ENCODE measurements at regions not wholly inside any gene's neighbourhood (a gene's known extent, or its start where the extent isn't known, plus 50 kb on each side); places are given as distances from the start of the nearest gene placed in this dataset.

GRCh38 chr4:10947898-10948297, 263.3 kb upstream of the CLNK start:
- ATAC-seq = no peak
- no peak for DNase-seq
- TF ChIP-seq, protein P1, sequence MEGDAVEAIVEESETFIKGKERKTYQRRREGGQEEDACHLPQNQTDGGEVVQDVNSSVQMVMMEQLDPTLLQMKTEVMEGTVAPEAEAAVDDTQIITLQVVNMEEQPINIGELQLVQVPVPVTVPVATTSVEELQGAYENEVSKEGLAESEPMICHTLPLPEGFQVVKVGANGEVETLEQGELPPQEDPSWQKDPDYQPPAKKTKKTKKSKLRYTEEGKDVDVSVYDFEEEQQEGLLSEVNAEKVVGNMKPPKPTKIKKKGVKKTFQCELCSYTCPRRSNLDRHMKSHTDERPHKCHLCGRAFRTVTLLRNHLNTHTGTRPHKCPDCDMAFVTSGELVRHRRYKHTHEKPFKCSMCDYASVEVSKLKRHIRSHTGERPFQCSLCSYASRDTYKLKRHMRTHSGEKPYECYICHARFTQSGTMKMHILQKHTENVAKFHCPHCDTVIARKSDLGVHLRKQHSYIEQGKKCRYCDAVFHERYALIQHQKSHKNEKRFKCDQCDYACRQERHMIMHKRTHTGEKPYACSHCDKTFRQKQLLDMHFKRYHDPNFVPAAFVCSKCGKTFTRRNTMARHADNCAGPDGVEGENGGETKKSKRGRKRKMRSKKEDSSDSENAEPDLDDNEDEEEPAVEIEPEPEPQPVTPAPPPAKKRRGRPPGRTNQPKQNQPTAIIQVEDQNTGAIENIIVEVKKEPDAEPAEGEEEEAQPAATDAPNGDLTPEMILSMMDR (IDR thresholded peaks at IDR 0.05) = no peak
- intact Hi-C loops (cut with DNase I) = no loop called here
- Histone ChIP-seq H3K9me3 (no peaks in the 10 kb centered on the region), H3K4me1 (no peaks in the 10 kb centered on the region), H3K4me3 (no peak overlapping the region), H3K36me3 (no peaks in the 10 kb centered on the region), H3K27me3 (no peaks in the 10 kb centered on the region), H3K27ac (no peak overlapping the region)

DNA sequence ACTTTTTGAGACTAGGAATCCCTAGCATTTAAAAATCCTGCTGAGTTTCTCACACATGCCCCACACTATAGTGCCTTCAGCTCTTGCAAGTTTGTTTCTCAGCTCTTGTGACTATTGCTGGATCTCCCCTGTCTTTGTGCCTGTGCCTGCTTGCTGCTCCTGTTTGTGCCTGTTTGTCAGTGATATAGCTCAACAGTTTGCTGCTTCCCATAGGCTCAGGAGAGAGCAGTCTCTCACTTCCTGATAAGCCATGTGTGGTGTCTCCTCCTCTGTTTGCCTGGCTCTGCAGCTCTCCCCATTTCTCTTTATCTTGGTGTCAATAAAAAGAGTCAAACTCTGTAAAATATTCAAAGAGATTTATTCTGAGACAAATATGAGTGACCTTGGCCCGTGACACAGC, 259.8 kb upstream of the CLNK start:
- TF ChIP-seq, protein P1 (IDR thresholded peaks at IDR 0.05) = no peak
- H3K27me3 ChIP-seq = no peaks in the 10 kb centered on the region

DNA sequence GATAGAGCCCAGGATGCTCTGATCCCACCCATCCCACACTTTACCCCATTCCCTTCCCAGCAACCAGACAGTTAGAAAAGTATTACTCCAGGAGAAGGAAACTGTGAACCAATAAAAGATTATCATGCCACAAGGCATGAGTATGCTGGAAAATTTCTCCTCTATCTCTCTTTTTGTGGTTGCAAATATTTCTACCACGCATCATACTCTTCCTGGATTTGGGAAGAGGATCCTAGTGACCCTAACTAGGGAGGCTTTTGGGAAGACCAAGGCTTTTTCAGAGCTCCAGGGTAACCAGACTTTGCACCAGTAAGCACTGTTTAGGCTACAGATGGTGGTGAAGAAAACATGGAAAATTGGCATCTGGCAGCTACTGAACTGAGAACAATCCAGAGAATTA, 257.6 kb upstream of the CLNK start:
- Histone ChIP-seq H3K9me3 (no peaks in the 10 kb centered on the region), H3K27ac (no peak overlapping the region), H3K4me1 (no peaks in the 10 kb centered on the region), H3K4me3 (no peak overlapping the region), H3K27me3 (no peaks in the 10 kb centered on the region), H3K36me3 (no peaks in the 10 kb centered on the region)
- TF ChIP-seq, protein P1 (IDR thresholded peaks at IDR 0.05) = no peak
- ATAC-seq = no peak
- no peak for DNase-seq
- intact Hi-C loops (cut with DNase I) = no loop called here

More for the DNA sequence above, 259.8 kb upstream of the CLNK start:
- H3K4me1 ChIP-seq = no peaks in the 10 kb centered on the region
- intact Hi-C loops (cut with DNase I) = no loop called here
- H3K9me3 ChIP-seq = no peaks in the 10 kb centered on the region
- no peaks in the 10 kb centered on the region for H3K36me3 ChIP-seq
- H3K4me3 ChIP-seq = no peak overlapping the region
- H3K27ac ChIP-seq = no peak overlapping the region
- DNase-seq (no peak), ATAC-seq (no peak)

GRCh38 chr4:10929818-10930217, 245.2 kb upstream of the CLNK start:
- DNase-seq (no peak), ATAC-seq (no peak)
- intact Hi-C loops (cut with DNase I) = no loop called here
- Histone ChIP-seq H3K4me1 (no peaks in the 10 kb centered on the region), H3K9me3 (no peaks in the 10 kb centered on the region), H3K4me3 (no peak overlapping the region), H3K36me3 (no peaks in the 10 kb centered on the region), H3K27me3 (no peaks in the 10 kb centered on the region), H3K27ac (no peak overlapping the region)
- TF ChIP-seq, protein P1 (IDR thresholded peaks at IDR 0.05) = no peak

DNA sequence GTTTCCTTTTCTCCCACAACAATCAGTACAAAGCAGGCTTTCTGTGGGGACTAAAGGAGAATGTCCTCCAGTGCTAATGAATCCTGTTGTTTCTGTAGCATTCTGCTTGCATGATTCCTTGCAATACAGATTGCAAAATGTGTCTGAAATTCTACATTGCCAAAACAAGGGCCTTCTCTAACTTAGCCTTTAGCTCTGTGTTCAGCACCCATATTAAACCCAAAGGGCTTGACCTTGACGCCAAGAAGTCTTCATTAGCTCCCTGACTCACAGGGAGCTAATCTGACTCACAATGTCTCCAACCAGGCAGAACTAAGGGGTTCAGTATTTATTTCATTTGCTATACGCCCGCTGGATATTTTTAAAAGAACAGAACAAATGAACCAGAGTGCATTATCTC, 241.4 kb upstream of the CLNK start:
- H3K4me1 ChIP-seq = no peaks in the 10 kb centered on the region
- ATAC-seq (no peak), DNase-seq (no peak)

DNA sequence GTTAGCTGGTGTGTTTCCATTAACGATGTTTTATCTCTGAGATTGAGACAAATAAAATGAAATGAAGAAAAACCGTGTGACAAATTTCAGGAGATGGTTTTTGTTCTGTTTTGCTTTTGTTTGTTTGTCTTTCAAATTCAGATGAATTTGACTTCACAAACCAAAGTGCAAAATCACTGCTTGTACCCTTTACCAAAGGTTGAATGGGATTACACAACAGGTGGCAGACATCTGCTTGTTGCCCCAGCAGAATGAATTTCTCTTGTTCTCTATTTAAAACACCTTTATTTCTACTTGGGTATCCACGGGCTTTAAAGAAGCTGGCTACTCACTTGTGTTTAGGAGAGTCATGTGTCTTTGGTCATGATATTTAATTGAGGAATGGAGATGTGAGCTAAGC, 239.7 kb upstream of the CLNK start:
- no peaks in the 10 kb centered on the region for H3K4me1 ChIP-seq
- DNase-seq (no peak), ATAC-seq (no peak)
- no peak overlapping the region for H3K27ac ChIP-seq
- no peak overlapping the region for H3K4me3 ChIP-seq
- H3K27me3 ChIP-seq = no peaks in the 10 kb centered on the region
- intact Hi-C loops (cut with DNase I) = no loop called here
- H3K9me3 ChIP-seq = no peaks in the 10 kb centered on the region
- TF ChIP-seq, protein P1 (IDR thresholded peaks at IDR 0.05) = no peak
- H3K36me3 ChIP-seq = no peaks in the 10 kb centered on the region

More for the DNA sequence above, 241.4 kb upstream of the CLNK start:
- intact Hi-C loops (cut with DNase I) = no loop called here
- no peak overlapping the region for H3K4me3 ChIP-seq
- no peaks in the 10 kb centered on the region for H3K36me3 ChIP-seq
- H3K9me3 ChIP-seq = no peaks in the 10 kb centered on the region
- TF ChIP-seq, protein P1 (IDR thresholded peaks at IDR 0.05) = no peak
- no peak overlapping the region for H3K27ac ChIP-seq
- H3K27me3 ChIP-seq = no peaks in the 10 kb centered on the region
